Anterior cingulate cortex (tissue), 58 donors: ENCODE measurements at regions not wholly inside any gene's neighbourhood (a gene's known extent, or its start where the extent isn't known, plus 50 kb on each side); places are given as distances from the start of the nearest gene placed in this dataset.

ENCODE experiments used
- DNase-seq, 58 donors: peaks; one replicate each; lab custom pipeline; 2025; lab: John Stamatoyannopoulos, UW

DNA sequence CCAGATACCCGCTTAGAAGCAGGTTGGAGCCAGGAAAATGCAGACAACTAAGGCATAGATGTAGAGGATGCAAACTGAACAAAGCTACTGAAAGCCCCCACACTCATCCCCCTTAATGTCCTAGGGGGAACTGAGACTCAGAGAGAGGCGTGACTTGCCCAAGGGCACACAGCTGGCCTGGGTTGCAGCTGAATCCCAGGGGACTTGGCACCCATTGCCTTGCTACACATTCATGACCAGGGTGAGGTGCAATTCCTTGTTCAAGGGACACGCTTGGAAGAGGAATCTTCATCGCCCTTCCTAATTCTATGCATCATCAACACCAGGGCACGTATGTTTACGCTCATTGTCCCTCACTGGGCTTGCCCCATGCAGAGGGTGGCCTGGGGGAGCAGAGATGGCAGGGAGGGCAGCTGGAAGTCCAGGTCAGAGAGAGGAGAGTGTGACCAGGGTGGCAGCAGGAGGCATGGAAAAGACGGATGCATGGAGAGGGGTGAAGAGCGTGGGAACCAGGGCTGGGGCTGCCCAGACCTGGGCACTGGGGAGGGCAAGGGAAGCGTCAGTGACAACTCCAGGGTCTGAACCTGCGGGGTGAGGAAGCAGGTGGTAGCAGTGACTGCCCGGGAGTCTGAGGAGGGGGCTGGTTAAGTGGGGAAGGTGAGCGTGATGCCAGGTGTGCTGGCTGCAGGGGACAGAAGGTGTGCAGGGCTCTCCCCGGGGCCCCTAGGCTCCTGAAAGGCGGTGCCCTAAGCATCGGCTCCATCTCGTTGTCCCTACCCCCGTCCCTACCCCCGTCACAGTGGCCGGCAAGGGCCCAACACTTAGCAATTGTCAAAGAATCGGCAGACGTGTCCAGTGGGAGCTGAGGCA is 267.1 kb upstream of the TNRC6C start:
- no peak for DNase-seq

- DNase-seq, result no peak
Observed at GRCh38 chr17:77692571-77693161, 265.8 kb upstream of the TNRC6C start.

GRCh38 chr17:77693301-77693700 is 265.2 kb upstream of the TNRC6C start:
- DNase-seq, result no peak

DNA sequence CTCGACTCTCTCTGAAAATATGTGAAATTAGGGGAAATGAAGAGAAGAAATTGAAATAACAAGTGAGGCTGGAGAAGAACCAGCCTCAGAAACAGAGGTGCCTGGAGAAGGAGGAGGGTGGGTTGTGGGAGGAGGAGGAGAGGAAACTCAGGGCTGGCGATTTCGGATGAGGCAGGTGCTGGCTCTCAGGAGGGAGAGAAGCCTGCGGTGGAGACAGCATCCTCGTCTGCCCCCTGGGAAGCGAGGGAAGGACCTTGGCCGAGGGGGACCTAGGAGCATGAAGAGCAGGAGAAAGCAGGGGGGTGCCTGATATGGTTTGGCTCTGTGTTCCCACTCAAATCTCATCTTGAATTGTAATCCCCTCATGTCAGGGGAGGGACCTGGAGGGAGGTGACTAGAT is 264.7 kb upstream of the TNRC6C start:
- DNase-seq, result no peak

DNA sequence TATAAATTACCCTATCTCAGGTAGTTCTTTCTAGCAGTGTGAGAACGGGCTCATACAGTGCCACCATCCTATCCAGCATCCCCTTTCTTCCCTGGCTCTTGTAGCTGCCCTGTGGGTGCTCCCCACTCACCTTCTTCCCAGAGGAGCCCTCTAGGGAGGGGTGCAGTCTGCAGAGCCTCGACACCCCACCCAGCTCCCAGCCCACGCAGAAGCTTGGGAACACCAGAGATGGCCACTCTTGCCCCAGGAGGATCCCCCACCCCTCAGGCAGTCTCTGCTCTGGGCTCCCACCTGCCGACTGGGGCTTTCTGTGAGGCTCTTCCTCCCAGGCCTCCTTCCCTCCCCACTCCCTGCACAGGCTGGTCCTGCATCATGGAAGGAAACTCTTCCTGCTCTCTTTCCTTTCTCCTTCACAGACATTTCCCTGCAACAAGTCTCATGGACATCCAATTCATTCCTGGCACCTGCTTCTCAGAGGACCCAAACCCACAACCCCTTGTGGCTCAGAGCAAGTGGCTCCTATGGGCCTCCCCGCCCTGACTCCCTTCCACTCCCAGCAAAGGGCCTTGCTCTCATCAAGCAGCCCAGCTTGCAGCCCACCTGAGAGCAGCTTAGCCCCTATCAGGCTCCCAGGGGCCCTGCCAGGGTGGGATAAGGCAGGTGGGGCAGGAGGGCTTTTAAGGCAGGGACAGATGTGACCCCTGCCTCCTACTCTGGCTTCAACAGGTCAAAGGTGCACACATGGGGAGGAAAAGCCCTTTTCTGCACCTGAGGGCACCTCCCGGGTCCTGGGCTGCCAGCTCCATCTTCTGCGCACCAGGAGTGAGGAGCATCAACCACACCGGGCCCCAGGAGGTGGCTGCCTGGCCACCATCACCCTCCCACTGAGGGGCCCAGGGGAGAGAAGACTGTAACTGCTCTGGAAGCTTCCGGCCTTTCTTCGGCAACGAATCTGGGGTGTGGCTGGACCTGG is 263.8 kb upstream of the TNRC6C start:
- DNase-seq, result no peak

- no peak for DNase-seq
Observed at GRCh38 chr17:77695386-77695785, 263.1 kb upstream of the TNRC6C start.

DNA sequence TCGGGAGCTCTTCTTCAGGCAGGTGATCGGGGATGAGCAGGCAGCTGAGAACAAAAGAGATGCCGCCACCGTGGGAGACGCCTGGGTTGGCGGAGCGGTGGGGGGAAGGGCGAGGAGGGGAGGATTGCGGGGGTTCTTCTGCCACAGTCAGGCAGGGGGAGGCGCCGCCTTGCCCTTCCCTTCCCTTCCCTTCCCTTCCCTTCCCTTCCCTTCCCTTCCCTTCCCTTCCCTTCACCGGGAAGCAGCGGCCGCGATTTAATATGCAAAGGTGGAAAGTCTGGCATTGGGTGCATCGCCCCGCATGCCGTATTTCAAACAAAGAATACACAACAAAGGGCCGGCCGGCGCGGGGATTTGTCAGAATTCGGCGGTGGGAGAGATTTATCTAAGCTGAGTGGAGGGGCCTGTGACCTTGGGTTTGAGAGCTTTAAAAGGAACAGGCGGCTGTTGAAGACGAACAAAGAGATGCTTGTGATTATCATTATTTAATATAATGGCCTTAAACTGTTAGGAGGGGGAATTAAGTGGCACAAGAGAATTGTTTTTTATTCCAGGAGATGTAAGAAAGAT is 262.3 kb upstream of the TNRC6C start:
- DNase-seq, result peak in 1 of 58 donors; percentile 32

- DNase-seq, result peak in 14 of 58 donors; percentile 5 to 47 (median 24)
Observed at GRCh38 chr17:77696721-77697460, 261.6 kb upstream of the TNRC6C start.

DNA sequence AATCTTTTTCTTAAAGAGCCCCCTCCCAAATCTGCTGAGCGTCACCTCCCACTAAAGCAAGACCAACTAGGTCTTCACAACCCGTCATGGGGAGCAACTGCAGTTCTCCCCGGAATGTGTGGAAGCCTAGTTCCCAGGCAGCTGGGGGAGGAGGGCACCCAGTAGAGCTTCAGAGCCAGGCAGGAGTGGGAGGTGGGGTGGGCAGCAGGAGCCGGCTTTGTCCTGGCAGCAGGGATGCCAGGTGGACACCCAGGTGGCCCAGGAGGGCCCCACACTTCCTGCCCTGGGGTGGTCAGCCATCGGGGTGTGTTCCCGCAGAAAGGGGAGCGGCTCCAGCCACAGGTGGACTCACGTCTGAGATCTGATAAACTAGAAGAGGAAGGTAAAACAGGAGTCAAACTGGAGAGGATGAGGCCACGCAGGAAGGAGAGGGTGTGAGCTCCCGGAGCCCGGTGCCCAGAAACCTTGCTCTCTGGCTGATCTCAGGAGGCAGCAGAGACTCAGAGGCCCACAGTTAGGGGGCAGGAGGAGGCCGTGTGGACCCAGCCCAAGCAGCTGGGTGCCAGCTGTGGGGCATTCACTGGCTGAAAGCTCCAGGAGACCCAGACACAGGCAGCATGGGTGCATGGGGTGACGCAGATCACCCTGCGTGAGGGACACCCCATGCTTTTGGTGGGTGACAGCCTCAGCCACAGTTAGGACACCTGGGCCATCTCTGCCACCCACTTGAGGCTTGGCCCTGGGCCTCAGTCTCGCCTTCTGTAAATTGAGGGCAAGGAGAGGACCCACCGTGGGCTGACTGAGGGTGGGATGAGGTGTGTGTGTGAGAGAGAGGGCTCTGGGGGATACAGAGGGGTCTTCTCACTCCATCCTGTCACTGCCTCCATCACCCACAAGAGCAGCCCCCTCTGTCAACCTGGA is 260.8 kb upstream of the TNRC6C start:
- no peak for DNase-seq

DNA sequence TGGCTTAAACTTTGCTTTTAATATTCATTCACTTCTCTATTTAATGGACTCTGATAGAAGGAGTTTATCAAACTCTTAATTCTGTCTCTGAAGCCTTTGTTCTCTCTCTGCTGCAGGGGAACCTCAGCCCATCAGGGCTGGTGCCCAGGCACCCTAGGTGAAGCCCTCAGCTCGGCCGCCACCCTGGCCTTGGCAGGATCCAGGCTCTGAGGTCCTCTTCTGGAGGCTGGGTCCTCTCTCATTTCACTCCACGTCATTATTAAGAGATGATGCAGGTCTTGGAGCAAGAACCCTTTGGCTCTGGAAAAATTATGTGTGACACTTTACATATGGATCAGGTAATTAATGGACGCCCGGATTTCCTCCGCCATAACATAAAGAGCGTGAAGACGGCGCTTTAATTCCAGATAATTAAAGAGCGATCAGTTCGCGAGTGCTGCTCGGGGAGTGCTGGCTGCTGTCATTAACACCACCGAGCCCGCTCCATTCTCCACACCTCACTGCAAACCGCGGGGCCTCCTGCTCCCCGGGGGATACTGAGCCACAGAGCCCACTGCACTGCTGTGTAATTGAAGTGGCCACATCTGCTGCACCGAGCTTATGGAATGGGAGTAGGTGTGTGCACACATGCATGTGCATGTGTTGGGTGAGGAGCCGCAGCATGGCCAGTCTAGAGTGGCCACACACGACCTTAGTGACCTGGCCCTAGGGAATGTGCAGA is 259.4 kb upstream of the TNRC6C start:
- no peak for DNase-seq

GRCh38 chr17:77700165-77700881 is 258.2 kb upstream of the TNRC6C start:
- DNase-seq, result no peak

DNA sequence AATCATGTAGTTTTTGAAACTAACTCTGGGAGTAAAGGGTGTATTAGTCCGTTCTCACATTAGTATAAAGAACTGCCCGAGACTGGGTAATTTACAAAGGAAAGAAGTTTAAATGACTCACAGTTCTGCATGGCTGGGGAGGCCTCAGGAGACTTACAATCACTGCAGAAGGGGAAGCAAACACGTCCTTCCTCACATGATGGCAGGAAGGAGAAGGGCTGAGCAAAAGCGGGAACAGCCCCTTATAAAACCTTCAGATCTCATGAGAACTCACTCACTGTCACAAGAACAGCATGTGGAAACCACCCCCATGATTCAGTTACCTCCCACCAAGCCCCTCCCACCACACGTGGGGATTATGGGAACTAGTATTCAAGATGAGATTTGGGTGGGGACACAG is 256.5 kb upstream of the TNRC6C start:
- DNase-seq, result no peak

DNA sequence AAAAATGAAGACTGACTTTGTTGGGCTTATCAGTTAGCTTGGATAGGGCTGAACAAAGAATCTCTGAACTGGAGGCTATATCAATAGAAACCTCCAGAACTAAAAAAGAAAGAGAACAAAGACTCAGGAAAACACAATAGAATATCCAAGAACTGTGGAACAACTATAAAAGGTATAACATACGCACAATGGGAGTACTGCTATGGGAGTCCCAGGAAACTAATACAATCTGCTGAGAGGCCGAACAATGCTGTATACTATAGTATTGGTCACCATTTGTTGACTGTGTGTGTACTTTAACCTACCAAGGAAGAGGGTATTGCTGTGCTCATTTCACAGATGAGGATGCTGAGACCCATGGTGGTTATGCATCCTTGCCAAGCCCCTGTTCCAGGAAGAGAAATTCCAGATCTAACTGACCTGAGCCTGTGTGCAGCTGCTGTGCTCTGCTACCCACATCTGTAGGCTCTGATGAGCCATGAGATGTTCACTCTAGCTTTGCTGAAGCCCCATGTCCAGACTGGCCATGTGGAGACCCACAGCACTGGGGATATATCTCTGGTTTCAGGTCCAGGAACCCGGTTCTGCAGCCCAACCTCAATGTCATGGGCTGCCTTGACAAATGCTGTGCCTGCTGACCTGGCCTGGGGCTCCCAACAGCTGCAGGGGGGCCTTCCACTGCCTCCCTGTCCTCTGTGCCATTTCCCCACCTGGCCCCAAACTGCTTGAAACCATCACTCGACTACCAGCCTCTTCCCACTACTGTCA is 254.3 kb upstream of the TNRC6C start:
- DNase-seq, result no peak

DNA sequence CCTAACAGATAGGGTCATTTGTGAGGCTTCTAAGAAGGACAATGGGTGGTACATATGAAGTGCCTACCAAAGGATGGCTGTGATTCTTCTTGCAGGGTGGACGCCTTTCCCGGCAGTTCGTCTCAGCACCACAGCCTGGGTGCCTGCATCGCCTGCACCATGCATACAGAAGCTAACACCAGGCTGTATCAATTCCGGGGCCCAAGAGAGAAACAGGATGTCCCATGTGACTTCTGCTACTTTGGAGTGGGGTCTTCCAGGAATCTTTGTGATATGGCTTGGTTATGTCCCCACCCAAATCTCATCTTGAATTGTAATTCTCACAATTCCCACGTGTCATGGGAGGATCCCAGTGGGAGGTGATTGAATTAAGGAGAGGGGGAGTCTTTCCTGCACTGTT is 251.6 kb upstream of the TNRC6C start:
- no peak for DNase-seq

GRCh38 chr17:77707546-77707945 is 251.0 kb upstream of the TNRC6C start:
- no peak for DNase-seq

DNA sequence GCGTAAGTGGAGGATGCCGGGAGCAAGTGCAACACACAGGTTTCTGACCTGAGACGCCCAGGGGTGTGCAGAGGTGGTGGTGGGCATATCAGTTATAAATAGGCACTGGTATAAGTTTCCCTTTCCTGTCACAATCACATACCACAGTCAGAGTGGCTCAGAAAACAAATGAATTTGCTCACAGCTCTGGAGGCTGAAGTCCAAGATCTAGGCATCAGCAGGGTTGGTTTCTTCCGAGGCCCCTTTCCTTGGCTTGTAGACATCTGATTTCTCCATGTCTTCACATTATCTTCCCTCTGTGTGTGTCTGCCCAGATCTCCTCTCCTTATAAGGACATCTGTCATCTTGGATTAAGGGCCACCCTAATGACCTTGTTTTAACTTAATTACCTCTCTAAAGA is 250.5 kb upstream of the TNRC6C start:
- DNase-seq, result no peak

- DNase-seq, result no peak
Observed at GRCh38 chr17:77708936-77709335, 249.6 kb upstream of the TNRC6C start.
